Endothelial cell (in vitro differentiated cells): ENCODE measurements at regions not wholly inside any gene's neighbourhood (a gene's known extent, or its start where the extent isn't known, plus 50 kb on each side); places are given as distances from the start of the nearest gene placed in this dataset.

Source experiments
- DNase-seq: peaks from one replicate; pipeline ENCODE4 v3.0.0; 2021; ENCODE audit warnings: low spot score
- H3K27ac Mint-ChIP-seq: one replicate; pipeline ENCODE4 v1.8.0; 2021; ENCODE audit warnings: mixed read lengths, inconsistent platforms; ENCODE audit not compliant: unreplicated experiment
- H3K27me3 Mint-ChIP-seq: one replicate; pipeline ENCODE4 v1.8.0; 2021; ENCODE audit warnings: mild to moderate bottlenecking, moderate library complexity, mixed read lengths, inconsistent platforms; ENCODE audit not compliant: unreplicated experiment
- H3K36me3 Mint-ChIP-seq: one replicate; pipeline ENCODE4 v1.8.0; 2021; ENCODE audit warnings: mild to moderate bottlenecking, low read depth, mixed read lengths, inconsistent platforms; ENCODE audit not compliant: unreplicated experiment
- H3K4me1 Mint-ChIP-seq: one replicate; pipeline ENCODE4 v1.8.0; 2021; ENCODE audit warnings: mild to moderate bottlenecking, mixed read lengths, inconsistent platforms; ENCODE audit not compliant: unreplicated experiment
- H3K4me3 Mint-ChIP-seq: one replicate; pipeline ENCODE4 v1.8.0; 2021; ENCODE audit warnings: mild to moderate bottlenecking, mixed read lengths, inconsistent platforms; ENCODE audit not compliant: unreplicated experiment
- H3K9me3 Mint-ChIP-seq: one replicate; pipeline ENCODE4 v1.8.0; 2021; ENCODE audit warnings: mixed read lengths, inconsistent platforms; ENCODE audit not compliant: unreplicated experiment
- TF ChIP-seq, protein P1 (sequence below): fragments of 200-600 bp; sonication (generic); IDR thresholded peaks from one replicate; pipeline ENCODE4 v1.5.0; 2021; ENCODE audit warnings: antibody characterized with exemption; ENCODE audit not compliant: unreplicated experiment

DNA sequence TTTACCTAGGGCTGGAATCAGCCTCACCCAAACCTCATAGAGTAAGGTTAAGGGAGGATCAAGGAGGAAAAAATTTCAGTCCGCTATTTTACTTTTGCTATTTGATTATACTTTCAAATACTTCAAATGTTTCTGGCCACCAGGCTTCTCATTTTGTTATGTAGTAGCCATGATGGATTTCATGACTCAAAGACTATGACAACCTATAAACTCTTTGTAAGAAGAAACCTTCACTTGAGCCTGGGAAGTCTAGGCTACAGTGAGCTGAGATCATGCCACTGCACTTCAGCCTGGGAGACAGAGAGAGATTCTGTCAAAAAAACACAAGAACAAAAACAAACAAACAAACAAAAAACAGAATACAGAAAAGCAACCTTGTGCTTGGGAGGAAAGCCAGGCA is 293.6 kb upstream of the TNC start:
- Mint-ChIP-seq H3K9me3 (no peaks in the 10 kb centered on the region), H3K4me1 (no peaks in the 10 kb centered on the region), H3K36me3 (peaks cover 3% of the 10 kb centered on the region), H3K27me3 (no peaks in the 10 kb centered on the region), H3K27ac (no peak overlapping the region), H3K4me3 (no peak overlapping the region)
- no peak for DNase-seq
- TF ChIP-seq, protein P1, sequence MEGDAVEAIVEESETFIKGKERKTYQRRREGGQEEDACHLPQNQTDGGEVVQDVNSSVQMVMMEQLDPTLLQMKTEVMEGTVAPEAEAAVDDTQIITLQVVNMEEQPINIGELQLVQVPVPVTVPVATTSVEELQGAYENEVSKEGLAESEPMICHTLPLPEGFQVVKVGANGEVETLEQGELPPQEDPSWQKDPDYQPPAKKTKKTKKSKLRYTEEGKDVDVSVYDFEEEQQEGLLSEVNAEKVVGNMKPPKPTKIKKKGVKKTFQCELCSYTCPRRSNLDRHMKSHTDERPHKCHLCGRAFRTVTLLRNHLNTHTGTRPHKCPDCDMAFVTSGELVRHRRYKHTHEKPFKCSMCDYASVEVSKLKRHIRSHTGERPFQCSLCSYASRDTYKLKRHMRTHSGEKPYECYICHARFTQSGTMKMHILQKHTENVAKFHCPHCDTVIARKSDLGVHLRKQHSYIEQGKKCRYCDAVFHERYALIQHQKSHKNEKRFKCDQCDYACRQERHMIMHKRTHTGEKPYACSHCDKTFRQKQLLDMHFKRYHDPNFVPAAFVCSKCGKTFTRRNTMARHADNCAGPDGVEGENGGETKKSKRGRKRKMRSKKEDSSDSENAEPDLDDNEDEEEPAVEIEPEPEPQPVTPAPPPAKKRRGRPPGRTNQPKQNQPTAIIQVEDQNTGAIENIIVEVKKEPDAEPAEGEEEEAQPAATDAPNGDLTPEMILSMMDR, result no peak

DNA sequence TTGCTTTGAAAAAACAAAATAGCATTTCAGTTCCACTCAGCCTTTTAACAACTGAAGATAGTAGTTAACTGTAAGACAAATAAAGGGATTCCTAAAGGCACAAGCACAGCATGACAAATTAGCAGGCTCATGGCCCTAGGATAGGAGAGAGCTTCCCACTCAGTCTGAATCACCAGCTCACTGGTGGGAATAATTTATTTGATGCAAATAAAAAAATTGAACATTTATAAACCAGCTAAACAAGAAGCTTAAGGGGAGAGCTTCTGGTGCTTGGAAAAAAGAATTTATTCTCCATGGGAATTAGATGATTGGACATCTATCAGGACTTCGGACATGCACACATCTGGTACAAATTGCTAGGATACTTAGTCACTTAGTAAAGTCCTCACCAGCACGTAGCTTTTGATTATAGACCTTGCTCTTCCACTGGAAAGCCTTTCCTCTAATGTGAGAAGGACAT is 294.1 kb upstream of the TNC start:
- Mint-ChIP-seq H3K27ac (no peak overlapping the region), H3K4me3 (no peak overlapping the region), H3K9me3 (no peaks in the 10 kb centered on the region), H3K4me1 (no peaks in the 10 kb centered on the region), H3K27me3 (no peaks in the 10 kb centered on the region), H3K36me3 (peaks cover 3% of the 10 kb centered on the region)
- no peak for DNase-seq
- TF ChIP-seq, protein P1, result no peak

DNA sequence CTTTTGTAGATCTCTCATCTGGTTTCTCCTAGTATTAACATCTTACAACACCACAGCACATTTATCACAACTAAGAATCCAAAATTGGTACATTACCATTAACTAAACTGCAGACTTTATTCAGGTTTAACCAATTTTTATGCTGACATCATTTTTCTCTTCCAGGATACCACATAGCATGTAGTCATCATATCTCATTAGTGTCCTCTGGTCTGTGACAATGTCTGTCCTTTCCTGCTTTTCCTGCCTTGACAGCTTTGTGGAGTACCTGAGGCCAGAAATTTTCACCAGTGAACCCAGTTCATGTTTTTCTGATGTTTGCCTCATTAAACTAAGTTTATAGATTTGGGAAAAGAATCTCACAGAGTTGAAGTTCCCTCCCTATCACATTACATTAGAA is 294.7 kb upstream of the TNC start:
- Mint-ChIP-seq H3K9me3 (no peaks in the 10 kb centered on the region), H3K36me3 (peaks cover 3% of the 10 kb centered on the region), H3K27ac (no peak overlapping the region), H3K27me3 (no peaks in the 10 kb centered on the region), H3K4me1 (no peaks in the 10 kb centered on the region), H3K4me3 (no peak overlapping the region)
- TF ChIP-seq, protein P1, result no peak
- no peak for DNase-seq

DNA sequence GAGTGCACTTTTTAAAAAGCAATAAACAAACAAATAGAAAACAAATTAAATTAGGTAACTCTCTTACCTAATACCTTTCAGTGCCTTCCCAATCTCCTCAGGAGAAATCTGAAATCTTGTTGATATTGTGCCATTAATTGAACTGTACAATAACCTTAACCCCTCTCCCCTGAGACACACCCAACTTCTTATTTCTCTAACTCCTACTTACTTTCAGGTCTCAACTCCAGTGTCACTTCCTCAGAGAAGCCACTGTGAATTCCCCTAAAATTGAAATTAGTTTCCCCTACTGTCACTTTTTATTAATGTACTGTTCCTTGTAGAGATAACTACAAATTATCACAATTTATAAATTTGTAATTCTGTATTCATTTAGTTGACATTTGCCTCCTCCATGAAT is 295.3 kb upstream of the TNC start:
- H3K27me3 Mint-ChIP-seq, result no peaks in the 10 kb centered on the region
- TF ChIP-seq, protein P1, result no peak
- H3K36me3 Mint-ChIP-seq, result peaks cover under 1% of the 10 kb centered on the region
- DNase-seq, result no peak
- no peak overlapping the region for H3K27ac Mint-ChIP-seq
- H3K4me3 Mint-ChIP-seq, result no peak overlapping the region
- H3K4me1 Mint-ChIP-seq, result no peaks in the 10 kb centered on the region
- no peaks in the 10 kb centered on the region for H3K9me3 Mint-ChIP-seq

DNA sequence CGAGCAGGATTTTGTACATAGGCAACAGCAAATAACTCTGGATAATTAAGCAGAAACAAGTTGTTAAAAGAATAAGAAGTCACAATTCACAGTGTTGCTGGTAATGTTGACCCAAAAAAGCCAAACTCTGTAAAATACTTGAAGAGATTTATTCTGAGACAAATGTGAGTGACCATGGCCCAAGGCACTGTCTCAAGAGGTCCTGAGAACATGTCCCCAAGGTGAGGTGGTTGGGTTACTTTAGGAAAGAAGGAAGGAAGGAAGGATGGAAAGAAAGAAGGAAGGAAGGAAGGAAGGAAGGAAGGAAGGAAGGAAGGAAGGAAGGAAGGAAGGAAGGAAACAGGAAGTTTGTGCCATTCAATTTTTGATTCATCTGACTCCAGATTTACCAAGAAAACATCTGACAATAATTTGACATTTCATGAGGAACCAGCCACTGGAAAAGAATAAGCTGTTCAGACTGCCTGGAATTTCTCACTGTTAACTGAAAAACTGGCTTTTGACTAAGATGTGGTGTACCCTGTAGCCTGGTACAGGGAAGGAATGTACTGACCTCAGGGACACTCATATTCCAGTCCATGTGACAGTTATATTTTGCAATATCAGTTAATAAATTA is 295.9 kb upstream of the TNC start:
- Mint-ChIP-seq H3K27me3 (no peaks in the 10 kb centered on the region), H3K36me3 (no peaks in the 10 kb centered on the region), H3K4me3 (no peak overlapping the region), H3K9me3 (no peaks in the 10 kb centered on the region), H3K27ac (no peak overlapping the region), H3K4me1 (no peaks in the 10 kb centered on the region)
- TF ChIP-seq, protein P1, result no peak
- DNase-seq, result no peak
